ENCODE measurements at regions not wholly inside any gene's neighbourhood (a gene's known extent, or its start where the extent isn't known, plus 50 kb on each side); places are given as distances from the start of the nearest gene placed in this dataset.
A peak's percentile ranks its signal among the peaks of the same experiment; 100 is the strongest.

DNA sequence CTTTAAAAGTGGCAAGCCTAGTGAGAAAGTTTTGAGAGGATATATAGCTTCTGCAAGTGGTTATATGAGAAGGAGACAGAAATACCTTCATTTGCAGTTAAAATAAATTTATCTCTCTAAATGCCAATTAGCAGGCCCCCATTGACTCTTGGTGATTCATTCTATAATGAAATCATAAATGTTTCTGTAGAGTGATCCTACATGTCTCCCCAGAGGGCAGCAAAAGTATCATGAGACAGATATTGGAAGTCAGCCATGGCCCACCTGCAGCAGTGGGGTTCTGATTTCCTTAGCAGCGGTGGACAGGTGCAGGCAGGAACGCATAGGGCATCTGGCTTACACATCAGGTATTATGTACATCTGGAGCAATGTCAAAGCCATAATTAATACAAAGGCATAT lies 385.4 kb upstream of the SLC10A2 start:
- no peak overlapping the region for H3K27ac Mint-ChIP-seq (ENCODE audit: unreplicated experiment)
- H3K27me3 Mint-ChIP-seq (ENCODE audit: unreplicated experiment) = no peaks in the 10 kb centered on the region
- H3K36me3 Mint-ChIP-seq (ENCODE audit: unreplicated experiment) = no peaks in the 10 kb centered on the region
- DNase-seq = no peak
- no peak overlapping the region for H3K4me3 Mint-ChIP-seq (ENCODE audit: unreplicated experiment)
- H3K4me1 Mint-ChIP-seq (ENCODE audit: low read depth, unreplicated experiment) = no peaks in the 10 kb centered on the region
- H3K9me3 Mint-ChIP-seq (ENCODE audit: unreplicated experiment) = no peaks in the 10 kb centered on the region
- TF ChIP-seq, protein P1, sequence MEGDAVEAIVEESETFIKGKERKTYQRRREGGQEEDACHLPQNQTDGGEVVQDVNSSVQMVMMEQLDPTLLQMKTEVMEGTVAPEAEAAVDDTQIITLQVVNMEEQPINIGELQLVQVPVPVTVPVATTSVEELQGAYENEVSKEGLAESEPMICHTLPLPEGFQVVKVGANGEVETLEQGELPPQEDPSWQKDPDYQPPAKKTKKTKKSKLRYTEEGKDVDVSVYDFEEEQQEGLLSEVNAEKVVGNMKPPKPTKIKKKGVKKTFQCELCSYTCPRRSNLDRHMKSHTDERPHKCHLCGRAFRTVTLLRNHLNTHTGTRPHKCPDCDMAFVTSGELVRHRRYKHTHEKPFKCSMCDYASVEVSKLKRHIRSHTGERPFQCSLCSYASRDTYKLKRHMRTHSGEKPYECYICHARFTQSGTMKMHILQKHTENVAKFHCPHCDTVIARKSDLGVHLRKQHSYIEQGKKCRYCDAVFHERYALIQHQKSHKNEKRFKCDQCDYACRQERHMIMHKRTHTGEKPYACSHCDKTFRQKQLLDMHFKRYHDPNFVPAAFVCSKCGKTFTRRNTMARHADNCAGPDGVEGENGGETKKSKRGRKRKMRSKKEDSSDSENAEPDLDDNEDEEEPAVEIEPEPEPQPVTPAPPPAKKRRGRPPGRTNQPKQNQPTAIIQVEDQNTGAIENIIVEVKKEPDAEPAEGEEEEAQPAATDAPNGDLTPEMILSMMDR (IDR thresholded peaks at IDR 0.05; ENCODE audit: partially characterized antibody, unreplicated experiment) = no peak

DNA sequence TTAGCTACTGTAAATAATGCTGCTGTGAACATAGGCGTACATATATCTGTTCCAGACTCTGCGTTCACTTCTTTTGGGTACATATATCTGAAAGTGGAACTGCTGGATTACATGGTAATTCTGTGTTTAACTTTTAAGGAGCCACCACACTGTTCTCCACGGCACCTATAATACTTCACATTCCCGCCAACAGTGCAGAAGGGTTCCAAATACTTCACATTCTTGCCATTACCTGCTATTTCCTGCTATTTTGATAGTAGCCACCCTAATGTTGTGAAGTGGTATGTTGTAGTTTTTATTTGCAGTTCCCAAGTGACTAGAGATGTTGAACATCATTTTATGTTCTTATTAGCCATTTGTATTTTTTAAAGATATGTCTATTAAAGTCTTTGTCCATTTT lies 377.4 kb upstream of the SLC10A2 start:
- Mint-ChIP-seq H3K27me3 (ENCODE audit: unreplicated experiment) (no peaks in the 10 kb centered on the region), H3K27ac (ENCODE audit: unreplicated experiment) (no peak overlapping the region), H3K36me3 (ENCODE audit: unreplicated experiment) (no peaks in the 10 kb centered on the region), H3K9me3 (ENCODE audit: unreplicated experiment) (no peaks in the 10 kb centered on the region), H3K4me3 (ENCODE audit: unreplicated experiment) (no peak overlapping the region), H3K4me1 (ENCODE audit: low read depth, unreplicated experiment) (no peaks in the 10 kb centered on the region)
- DNase-seq = no peak
- TF ChIP-seq, protein P1 (IDR thresholded peaks at IDR 0.05; ENCODE audit: partially characterized antibody, unreplicated experiment) = no peak

DNA sequence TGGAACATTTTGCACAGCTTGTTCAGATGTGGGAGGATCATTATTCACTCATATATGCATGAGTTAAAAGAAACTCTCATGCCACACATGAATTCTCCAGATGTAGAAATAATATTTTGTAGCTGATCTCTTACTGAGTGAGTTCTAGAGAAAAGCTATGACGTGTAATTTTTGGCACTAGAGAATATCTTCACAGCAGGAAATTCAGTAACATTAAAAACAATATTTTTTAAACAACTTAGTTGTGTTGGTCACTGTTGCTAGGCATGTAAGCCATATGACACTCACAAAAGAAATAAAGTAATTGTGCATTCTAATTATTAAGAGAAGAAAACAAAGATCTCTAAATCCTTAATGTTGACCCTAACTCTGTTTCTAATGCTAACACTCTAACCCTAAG lies 371.4 kb upstream of the SLC10A2 start:
- Mint-ChIP-seq H3K36me3 (ENCODE audit: unreplicated experiment) (no peaks in the 10 kb centered on the region), H3K4me3 (ENCODE audit: unreplicated experiment) (no peak overlapping the region), H3K9me3 (ENCODE audit: unreplicated experiment) (no peaks in the 10 kb centered on the region), H3K27me3 (ENCODE audit: unreplicated experiment) (no peaks in the 10 kb centered on the region), H3K27ac (ENCODE audit: unreplicated experiment) (no peak overlapping the region), H3K4me1 (ENCODE audit: low read depth, unreplicated experiment) (no peaks in the 10 kb centered on the region)
- DNase-seq = no peak
- TF ChIP-seq, protein P1 (IDR thresholded peaks at IDR 0.05; ENCODE audit: partially characterized antibody, unreplicated experiment) = no peak

DNA sequence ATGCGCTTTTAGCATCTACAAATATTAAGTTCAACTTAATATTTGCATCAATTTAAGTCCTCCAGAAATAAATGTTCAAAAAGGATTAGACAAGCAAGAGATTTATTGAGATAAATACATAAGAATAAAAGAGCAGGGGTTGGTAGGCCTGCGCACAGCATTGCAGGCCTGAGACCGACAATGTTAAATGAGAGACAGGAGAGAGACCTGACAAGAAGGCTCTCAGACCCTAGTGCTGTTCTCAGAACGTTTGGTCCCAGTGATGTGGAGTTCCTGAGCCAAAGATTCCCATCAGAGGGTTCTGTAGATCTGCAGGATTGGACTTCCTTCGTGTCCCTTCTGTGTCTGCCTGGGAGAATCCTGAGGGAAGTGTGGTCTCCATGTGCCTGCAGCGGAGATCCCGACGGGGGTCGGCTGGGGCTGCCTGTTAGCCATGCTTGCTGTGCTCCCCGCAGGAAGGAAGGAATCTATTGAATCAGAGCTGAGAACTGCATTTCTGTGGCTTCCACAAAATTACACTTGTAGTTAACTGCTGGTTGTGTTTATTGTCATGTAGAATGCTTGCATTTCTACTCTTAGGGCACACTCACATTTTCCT lies 369.9 kb upstream of the SLC10A2 start:
- TF ChIP-seq, protein P1 (IDR thresholded peaks at IDR 0.05; ENCODE audit: partially characterized antibody, unreplicated experiment) = no peak
- Mint-ChIP-seq H3K4me3 (ENCODE audit: unreplicated experiment) (no peak overlapping the region), H3K4me1 (ENCODE audit: low read depth, unreplicated experiment) (no peaks in the 10 kb centered on the region), H3K27ac (ENCODE audit: unreplicated experiment) (no peak overlapping the region), H3K36me3 (ENCODE audit: unreplicated experiment) (no peaks in the 10 kb centered on the region), H3K27me3 (ENCODE audit: unreplicated experiment) (no peaks in the 10 kb centered on the region), H3K9me3 (ENCODE audit: unreplicated experiment) (no peaks in the 10 kb centered on the region)
- DNase-seq = peak; percentile 13

DNA sequence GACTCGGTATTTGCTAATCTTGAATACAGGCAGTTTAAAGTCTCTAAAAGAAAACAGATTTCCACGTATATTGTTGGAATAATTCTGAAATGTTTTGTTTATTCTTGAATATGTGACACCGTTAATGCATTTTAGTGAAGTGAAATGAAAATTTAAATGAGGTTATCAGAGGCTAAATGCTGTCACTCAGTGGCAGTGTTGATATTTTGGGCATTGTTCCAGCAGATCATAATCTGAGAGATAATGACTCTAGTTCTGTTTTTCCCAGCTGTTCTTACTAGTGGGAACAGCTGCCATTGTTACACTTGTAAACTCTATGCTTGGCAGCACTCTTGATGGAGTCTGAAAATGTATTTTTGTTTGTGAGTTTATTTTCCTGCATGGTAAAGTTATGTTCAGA lies 365.6 kb upstream of the SLC10A2 start:
- Mint-ChIP-seq H3K36me3 (ENCODE audit: unreplicated experiment) (no peaks in the 10 kb centered on the region), H3K9me3 (ENCODE audit: unreplicated experiment) (no peaks in the 10 kb centered on the region), H3K27ac (ENCODE audit: unreplicated experiment) (no peak overlapping the region), H3K4me3 (ENCODE audit: unreplicated experiment) (no peak overlapping the region), H3K4me1 (ENCODE audit: low read depth, unreplicated experiment) (no peaks in the 10 kb centered on the region), H3K27me3 (ENCODE audit: unreplicated experiment) (no peaks in the 10 kb centered on the region)
- TF ChIP-seq, protein P1 (IDR thresholded peaks at IDR 0.05; ENCODE audit: partially characterized antibody, unreplicated experiment) = no peak
- no peak for DNase-seq
